CD4-positive, alpha-beta T cell treated with Interleukin-15 for 1 hour (primary cell): ENCODE measurements at regions not wholly inside any gene's neighbourhood (a gene's known extent, or its start where the extent isn't known, plus 50 kb on each side); places are given as distances from the start of the nearest gene placed in this dataset.
"Not testable (repeated sequence)": the region's sequence is repeated elsewhere in the genome, so short reads cannot be mapped to it uniquely, and the experiment has no call there.

Experiments
- DNase-seq: peaks from one replicate; pipeline ENCODE4 v3.0.0-alpha.2; 2020

DNA sequence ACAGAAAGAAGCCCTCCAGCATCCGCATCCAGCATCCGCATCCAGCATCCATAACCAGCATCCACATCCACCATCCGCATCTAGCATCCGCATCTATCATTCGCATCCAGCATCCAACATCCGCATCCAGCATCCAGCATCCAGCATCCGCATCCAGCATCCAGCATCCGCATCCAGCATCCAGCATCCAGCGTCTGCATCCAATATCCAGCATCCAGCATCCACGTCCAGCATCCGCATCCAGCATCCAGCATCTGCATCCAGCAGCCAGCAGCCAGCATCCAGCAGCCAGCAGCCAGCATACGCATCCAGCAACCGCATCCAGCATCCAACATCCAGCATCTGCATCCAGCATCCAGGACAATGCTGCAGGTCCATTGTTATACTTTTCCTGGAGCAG is 671.0 kb upstream of the C16orf82 start:
- DNase-seq, result no peak

DNA sequence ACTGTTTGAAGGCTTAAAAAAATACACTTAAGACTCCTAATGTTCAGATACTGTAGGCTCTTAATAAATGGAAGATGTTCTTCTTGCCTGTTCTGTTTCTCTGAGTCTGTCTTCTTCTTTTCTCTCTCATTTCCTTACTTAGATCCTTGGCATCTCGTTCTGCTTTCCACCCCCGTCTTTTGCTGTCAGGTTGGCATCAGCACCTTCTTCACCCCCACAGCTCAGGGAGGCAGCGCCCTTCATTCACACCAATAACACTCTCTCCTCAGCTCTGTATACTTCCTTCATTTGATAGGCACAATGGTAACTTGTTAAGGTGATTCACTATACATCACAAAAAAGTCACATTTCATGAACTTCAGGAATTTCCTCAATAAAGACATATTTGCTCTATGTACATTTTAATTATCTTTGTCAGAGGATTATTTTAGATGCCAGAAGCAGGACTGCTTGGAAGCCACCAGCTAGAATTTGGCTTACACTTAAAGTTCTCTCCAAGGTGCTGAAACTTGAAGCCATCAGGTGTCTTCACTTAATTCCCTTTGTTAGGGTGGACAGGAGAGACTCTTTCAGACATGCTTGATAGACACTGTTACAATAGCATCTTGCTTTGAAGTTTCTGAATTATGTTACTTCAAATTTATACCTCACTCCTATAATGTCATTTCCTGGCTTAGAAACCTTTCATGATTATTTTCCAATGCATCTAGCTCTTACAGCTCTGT is 670.1 kb upstream of the C16orf82 start:
- DNase-seq, result no peak

DNA sequence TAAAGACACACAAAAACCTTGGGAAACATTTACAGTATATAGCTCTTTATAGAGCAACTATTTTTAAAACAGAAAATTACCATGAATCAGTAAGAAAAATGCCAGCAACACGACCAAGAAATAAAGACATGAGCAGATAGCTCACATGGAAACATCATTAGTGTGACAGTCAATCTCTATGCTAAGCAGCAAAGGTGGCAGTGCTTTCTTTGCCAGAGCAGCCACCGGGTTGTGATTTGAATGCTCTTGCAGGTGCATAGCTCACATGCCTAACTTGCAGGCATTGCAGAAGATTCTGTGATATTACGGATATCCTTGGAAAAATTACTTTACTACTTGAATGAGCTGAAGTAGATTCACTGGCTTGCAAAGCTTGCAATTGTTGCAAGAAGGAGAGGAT is 652.9 kb upstream of the C16orf82 start:
- DNase-seq, result no peak

DNA sequence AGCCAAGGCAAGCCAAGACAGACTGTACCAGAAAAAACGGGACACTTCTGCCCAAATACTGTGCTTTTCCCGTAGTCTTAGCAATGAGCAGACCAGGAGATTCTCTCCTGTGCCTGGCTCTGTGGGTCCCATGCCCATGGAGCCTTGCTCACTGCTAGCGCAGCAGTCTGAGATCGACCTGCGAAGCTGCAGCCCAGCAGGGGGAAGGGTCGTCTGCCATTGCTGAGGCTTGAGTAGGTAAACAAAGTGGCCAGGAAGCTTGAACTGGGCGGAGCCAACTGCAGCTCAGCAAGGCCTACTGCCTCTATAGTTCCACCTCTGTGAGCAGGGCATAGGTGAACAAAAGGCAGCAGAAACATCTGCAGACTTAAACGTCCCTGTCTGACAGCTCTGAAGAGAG is 647.3 kb upstream of the C16orf82 start:
- not testable (repeated sequence) for DNase-seq

DNA sequence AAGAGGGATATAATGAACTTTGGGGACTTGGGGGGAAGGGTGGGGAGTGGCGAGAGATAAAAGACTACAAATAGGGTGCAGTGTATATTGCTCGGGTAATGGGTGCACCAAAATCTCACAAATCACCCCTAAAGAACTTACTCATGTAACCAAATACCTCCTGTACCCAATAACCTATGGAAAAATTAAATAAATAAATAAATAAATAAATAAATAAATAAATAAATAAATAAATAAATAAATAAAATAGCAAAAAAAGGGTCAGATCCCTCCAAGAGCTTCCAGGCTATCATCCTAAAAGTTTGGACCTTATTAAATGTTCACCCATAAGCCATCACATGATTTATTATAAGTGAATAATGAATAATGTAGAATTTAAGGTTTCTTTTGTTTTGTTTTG is 636.1 kb upstream of the C16orf82 start:
- DNase-seq, result no peak

DNA sequence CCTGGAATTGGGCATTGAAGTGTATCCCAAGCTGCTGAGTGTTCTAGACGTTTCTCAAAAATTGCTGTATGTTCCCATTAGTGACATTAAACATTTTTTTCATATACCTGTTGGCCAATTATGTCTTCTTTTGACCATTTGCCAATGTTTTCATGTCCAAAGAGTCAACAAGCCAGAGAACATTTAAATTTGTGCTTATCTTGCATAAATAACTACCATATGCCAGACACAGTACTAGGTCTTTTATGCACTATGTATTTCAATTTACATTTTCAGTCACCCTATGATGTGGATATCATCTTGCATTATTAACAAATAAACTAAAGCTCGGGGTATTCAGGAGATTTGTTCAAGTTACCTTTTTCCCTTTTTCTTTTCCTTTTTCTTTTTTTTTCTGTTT is 632.9 kb upstream of the C16orf82 start:
- no peak for DNase-seq

DNA sequence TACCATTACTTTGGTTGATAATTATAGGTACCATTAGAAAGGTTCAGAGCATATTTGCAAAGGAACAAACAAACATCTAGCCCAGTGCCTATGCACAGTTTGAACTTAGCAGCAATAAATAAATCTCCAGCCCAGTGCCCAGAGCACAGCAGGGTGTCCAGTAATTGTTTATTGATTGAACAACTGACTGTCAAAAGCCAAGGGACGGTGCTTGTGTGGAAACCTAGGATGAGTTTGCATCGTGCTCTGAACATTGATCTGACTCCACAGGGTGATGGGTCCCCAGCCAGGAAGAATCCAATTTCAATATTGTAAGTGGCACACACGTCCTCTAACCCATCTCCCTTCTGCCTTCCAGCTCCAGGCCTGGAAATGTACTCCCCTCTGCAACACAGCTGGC is 625.5 kb upstream of the C16orf82 start:
- no peak for DNase-seq

DNA sequence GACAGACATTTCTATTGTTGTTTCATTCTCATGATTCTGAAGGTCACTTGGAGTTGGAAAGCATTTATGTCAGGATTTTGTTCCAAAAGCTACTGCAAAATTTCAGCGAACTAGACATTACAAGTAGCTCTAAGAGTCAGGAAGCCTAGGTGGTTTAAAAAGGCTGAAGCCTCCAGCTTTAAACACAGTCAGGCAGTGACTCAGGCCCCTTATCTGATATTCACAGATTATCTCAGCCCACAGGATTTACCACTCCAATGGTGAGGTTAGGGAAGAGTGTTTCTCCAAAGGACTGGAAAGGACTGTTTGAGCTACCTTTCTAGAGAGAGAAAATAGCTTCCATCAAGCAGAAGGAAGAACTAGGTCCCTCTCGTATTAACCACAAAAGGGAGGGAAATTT is 624.4 kb upstream of the C16orf82 start:
- DNase-seq, result no peak

DNA sequence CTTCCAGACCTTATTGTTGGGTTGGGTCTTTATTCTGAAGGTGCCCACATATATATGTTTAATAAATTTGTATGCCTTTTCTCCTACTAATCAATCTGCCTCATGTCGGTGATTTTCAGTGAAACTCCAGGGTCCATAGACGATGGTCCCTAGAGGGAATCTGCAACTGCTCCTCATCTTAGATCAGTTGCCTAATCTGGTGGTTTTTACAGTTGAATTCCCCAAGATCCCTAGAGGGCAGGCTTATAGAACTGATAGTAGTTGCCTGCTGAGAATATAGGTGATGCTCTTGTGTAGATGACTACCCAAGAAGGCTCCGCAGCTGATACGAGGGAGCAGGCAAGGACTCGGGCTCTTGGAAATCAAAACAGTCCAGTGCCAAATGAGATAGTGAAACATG is 619.2 kb upstream of the C16orf82 start:
- no peak for DNase-seq

DNA sequence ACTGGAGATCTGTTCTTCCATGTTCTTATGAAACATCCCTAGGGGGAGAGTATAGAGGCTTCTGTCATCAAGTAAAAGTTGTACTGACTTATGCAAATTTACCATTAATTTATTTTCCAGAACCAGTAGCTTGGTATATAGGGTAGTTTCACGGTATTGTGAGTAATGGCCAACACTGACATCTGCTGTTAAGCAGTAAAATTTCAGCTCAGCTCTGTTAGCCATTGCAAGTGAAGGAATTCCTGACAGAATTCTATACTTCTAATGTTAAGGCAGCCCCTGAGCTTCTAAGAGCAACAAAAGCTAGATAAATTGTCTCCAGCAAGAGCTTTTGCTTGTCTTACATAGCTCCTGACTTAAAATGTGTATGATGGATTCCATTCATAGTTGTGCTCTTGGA is 613.5 kb upstream of the C16orf82 start:
- no peak for DNase-seq

DNA sequence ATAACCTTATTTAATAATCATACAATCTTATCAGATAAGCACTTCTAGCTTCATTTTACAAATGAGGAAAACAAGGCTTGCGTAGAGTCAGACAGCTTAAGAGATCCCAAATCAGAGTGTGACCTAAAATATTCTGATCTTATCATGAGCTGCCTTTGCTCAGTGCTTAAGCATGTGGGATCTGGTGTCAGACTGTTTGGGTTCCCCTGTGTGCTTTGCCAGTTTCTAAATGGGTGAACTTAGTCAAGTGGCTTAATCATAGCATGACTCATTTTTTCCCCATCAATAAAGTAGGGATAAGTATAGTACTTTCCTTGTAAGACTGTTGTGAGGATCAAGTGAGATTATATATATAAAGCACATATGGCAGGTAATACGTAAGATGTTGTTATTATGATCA is 612.6 kb upstream of the C16orf82 start:
- DNase-seq, result no peak

DNA sequence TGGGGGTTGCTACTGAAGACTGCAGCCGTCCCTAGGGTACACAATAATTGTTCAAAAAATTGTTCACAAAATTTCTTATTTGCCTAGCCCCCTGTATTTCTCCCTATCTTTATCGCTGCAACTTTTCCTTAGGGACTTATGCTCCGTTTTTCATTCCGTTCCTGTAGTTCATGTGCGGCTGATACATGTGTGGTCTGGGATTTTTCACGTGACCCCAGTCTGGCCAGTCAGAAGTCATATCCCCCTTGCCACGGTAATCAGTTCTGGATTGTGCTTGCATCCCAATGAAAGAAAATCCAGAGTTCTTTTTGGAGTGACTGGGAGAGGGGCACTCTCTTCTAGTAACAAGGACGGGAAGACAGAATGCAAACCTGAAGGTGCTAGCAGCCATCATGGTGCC is 610.7 kb upstream of the C16orf82 start:
- DNase-seq, result no peak

DNA sequence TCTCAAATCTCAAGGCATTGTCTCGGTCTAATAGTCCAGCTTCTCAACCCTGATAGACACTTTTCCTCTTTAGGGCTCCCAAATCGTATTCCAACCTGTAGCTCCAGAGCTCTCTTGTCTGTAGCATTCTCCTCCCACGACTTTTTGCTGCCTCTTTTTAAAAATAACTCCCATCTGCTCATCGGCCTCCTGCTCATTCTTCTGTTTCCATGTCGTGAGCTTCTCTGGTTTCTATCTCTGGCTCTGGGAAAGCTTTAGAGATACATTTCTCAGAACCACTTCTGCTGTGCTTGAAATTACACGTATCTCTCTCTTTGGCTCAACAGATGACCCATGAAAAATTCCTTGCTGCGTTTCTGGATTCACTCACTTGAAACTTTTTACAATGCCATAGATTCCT is 609.6 kb upstream of the C16orf82 start:
- DNase-seq, result no peak

DNA sequence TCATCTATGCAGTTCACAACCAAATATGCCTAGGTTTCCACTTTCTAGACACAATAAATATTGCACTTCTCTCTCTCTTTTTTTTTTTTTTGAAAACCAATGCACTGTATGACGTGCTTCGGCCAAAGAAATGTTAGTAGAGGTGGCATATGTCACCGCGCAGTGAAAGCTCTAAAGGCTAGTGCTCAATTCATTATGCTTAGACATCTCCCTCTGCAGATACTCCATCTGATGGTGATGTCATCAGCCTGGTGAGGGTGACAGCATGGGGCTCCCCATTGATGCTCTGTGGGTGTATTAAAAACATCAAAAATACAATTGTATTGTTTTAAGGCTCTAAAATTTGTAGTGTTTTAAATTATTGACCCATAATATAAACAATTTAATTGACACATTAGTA is 608.8 kb upstream of the C16orf82 start:
- no peak for DNase-seq

DNA sequence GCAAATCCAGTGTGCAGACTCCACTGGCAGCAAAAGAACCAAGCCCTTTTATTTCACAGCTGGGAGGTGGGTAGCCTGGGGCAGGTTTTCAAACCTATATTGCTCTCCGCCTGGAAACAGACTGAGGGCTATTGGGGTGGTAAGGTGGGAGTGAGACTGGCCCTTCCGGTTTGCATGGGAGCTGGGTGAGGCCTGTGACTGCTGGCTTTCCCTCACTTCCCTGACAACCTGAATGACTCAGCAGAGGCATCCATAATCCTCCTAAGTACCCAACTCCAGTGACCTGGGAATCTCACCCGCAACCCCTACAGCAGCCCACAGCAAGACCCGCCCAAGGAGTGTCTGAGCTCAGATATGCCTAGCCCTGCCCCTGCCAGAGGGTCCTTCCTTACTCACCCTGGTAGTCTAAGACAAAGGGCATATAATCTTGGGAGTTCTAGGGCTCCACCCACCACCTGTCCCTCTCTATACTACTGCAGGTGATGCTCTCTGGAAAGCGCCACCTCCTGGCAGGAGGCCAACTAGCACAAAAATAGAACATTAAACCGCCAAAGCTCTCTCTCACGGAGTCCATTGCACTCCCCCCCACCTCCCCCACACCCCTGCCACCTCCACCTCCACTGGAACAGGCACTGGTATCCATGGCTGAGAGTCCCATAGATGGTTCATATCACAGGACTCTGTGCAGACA is 602.0 kb upstream of the C16orf82 start:
- no peak for DNase-seq

DNA sequence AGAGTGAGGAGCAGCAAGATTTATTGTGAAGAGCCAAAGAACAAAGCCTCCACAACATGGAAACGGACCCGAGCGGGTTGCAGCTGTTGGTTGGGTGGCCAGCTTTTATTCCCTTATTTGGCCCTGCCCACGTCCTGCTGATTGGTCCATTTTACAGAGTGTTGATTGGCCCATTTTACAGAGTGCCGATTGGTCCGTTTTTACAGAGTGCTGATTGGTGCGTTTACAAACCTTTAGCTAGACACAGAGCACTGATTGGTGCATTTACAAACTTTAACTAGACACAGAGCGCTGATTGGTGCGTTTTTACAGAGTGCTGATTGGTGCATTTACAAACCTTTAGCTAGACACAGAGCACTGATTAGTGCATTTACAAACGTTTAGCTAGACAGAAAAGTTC is 592.3 kb upstream of the C16orf82 start:
- not testable (repeated sequence) for DNase-seq

DNA sequence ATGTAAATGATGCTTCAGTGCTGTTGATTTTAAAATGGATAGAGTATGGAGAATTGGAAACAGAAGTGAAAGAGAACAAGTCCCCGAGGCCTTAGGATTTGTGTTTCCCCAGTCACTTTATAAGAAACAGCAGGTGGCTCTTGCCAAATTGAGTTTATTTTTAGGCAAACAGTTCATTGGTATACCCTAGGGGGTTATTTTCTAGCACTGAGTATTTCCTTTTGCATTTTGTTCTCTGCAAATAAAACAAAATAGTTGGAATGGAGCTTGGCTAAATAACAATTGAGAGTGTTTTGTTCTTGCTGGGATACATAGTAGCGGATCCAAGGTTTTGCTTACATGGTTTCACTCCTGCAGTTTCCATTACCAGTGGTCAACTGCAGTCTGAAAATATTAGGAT is 591.1 kb upstream of the C16orf82 start:
- no peak for DNase-seq

DNA sequence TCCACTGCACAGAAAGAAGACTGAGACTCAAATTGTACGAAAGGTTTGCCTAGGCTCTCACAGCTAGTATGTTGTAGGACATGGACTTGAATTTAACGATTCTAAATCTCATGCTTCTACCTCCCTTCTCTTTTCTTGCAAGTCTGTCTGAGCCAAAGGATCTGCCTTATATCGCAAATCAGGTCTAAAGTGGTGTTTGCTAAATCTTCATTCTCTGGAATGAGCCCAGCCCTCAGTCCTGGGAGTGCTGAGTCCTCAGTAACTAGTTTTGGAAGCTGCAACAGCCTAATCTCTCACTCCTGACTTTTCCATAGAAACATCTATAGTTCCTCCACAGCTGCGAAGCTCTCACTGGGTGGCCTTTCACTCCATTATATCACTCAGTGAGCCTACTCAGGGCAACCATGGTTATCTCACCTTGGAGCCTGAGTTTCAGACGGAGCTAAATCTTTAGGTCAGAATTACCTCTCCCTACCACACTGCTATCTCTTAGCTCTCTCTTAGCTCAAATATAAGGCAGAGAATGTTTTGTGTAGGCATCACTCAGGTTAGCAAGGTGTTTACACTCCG is 575.5 kb upstream of the C16orf82 start:
- no peak for DNase-seq

DNA sequence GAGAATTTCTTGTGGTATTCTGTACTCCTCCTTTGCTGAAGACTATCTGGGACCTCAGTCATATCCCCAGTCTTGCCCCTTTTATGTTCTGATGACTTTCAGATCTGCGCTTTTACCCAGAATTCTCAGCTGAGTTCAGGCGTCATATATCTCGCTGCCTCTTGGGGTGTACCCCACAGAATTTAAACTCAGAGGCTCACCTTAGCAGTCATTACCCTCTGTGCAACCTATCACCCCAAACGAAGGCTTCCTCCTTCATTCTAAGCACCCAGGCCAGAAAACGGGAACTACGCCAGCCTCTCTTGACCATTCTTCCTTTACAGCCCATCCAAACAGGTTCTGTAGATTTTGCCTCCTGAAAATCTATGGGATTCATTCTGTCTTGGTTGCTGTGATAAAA is 574.8 kb upstream of the C16orf82 start:
- no peak for DNase-seq

DNA sequence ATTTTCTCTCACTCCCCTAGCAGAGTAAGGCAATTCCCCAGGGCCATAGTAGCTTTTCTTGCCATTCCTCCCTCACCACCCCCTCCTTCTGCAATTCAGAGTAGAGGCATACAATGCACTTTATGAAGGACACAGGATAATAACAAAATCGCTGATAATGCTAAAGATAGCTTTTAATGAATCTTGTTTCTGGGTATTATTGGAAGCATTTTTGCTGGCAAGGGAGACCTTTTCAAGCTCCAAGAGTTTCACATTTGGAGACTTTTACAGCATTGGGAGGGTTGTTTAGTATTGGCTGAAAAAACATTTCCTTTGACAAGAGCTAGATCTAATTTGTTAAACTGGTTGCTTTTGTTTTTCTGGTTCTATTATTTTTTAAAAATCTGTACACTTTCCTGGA is 573.0 kb upstream of the C16orf82 start:
- DNase-seq, result no peak

DNA sequence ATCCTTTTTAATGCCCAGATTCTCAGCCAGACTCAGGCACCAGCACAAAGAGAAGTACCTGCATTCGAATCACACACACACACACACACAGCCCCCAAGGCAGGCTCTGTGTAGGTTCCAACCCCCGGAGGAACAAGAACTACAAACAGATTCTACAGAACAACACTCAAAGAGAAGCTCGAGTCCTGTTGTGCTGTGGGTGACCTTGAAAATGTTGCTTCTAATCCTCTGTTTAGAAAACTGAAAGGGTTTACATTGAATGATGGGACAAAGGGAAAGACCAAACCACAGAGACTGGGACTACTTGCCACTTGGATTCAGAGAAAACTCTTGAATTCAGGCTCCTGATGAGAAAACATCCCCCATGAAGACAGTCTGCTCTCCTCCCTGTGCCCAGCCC is 568.8 kb upstream of the C16orf82 start:
- DNase-seq, result no peak

DNA sequence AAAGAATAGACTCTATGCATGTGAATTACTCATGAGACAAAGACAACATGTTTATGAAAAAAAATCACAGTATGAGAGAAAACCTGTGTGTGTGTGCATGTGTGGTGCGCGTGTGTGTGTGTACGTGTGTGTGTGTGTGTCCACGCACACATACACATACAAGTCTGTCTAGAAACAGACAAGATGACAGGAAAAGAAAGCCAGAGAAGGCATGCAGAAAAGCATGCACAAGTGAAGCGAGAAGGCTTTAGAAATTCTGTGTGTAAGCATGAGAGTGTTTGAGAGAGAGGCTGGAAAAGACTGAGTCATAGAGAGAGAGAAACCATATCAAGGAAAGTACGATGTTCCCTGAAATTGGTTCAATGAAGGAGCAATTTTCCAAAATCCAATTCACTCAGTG is 566.4 kb upstream of the C16orf82 start:
- DNase-seq, result no peak

DNA sequence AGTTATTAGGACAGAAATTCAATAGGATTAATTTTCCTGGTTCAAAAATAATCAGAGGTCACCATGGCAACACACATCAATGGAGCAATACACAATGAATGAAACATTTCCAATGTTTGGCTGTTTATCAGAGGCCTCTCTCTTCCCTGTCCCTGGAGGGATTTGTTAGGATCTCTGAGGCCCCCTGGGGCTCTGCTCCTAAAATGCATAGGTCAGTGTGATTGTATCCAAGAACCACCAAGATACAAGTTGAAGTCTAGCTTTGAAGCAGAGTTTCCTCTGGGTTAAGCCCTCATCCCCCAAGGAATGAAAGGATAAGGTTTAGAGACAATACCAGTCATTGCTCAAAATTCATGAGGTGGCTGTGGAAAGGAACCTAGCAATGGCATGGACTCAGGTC is 561.2 kb upstream of the C16orf82 start:
- no peak for DNase-seq

DNA sequence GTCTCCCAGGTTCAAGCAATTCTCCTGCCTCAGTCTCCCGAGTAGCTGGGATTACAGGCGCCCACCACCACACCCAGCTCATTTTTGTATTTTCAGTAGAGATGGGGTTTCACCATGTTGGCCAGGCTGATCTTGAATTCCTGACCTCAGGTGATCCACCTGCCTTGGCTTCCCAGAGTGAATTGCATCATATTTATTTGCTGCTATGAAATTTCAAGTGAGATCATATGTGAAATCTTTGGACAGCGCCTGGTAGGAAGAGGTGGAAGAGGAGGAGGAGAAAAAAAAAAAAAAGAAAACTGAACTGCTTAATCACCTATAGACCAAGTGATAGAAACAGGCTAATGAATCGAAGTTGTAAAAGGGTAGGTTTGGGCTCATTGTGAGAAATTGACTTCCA is 557.8 kb upstream of the C16orf82 start:
- not testable (repeated sequence) for DNase-seq

DNA sequence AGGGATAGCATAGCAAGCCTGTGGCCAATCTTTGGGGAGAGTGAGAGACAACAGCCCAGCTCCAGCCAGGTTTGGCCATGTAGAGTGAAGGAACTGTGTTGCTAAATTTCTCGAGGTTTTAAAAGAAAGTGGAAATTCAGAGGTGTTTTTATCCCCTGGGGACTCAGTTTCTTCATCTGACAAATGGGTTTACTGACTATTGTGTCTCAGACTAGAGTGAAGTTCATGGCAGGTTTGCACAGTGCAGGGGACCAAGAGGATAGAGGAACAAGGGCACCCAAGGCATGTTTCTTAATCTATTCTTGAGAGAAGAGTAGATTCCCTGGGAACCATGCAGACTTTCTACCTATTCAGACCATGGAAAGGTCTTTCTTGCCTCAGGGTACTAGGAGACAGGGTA is 555.8 kb upstream of the C16orf82 start:
- DNase-seq, result no peak
